H1 (cell line): ENCODE measurements at regions not wholly inside any gene's neighbourhood (a gene's known extent, or its start where the extent isn't known, plus 50 kb on each side); places are given as distances from the start of the nearest gene placed in this dataset.

Source experiments
- CTCF ChIA-PET: fragments of 300-600 bp; sonication (Branson Sonifier 250); formaldehyde crosslinking; loops from one replicate; lab custom pipeline; 2021; ENCODE audit not compliant: partially characterized antibody; lab: Charles Lee
- POLR2A ChIA-PET: fragments of 300-600 bp; sonication (Branson Sonifier 250); formaldehyde crosslinking; loops from one replicate; lab custom pipeline; 2021; ENCODE audit warnings: inconsistent platforms; ENCODE audit not compliant: partially characterized antibody; lab: Charles Lee
- DNase-seq, 2 experiments: peaks; one replicate each; pipeline versions ENCODE4 v3.0.0 to v3.0.0-alpha.2; 2010 to 2022; ENCODE audit warnings: low spot score in 2 of 2, low read depth in 1 of 2, mixed read lengths in 1 of 2
- FAIRE-seq: peaks from 2 replicates; lab custom pipeline; 2011; peaks lifted over from hg19 to GRCh38; lab: Jason Lieb, UNC
- H2AFZ ChIP-seq: 2 replicates; pipeline ENCODE4 v1.8.1; 2012; ENCODE audit warnings: low read length, inconsistent platforms
- H2AK5ac ChIP-seq: 2 replicates; pipeline ENCODE4 v1.6.1; 2013; ENCODE audit warnings: low read depth, low read length
- H2BK120ac ChIP-seq: replicated peaks from 2 replicates; pipeline ENCODE3; 2013; ENCODE audit warnings: low read depth, low read length, inconsistent platforms
- H2BK12ac ChIP-seq: 2 replicates; pipeline ENCODE4 v1.6.1; 2013; ENCODE audit warnings: low read depth, low read length
- H2BK15ac ChIP-seq: 2 replicates; pipeline ENCODE4 v1.6.1; 2013; ENCODE audit warnings: low read length
- H2BK20ac ChIP-seq: 2 replicates; pipeline ENCODE4 v1.6.1; 2013; ENCODE audit warnings: low read length
- H2BK5ac ChIP-seq: 2 replicates; pipeline ENCODE4 v1.6.1; 2013; ENCODE audit warnings: low read depth, low read length
- H3K14ac ChIP-seq: 2 replicates; pipeline ENCODE4 v1.6.1; 2013; ENCODE audit warnings: inconsistent platforms; ENCODE audit not compliant: insufficient read length
- H3K18ac ChIP-seq: 2 replicates; pipeline ENCODE4 v1.6.1; 2013; ENCODE audit warnings: low read length; ENCODE audit errors: extremely low read depth
- H3K23ac ChIP-seq: 2 replicates; pipeline ENCODE4 v1.6.1; 2013; ENCODE audit warnings: inconsistent platforms; ENCODE audit not compliant: insufficient read length
- H3K23me2 ChIP-seq: 2 replicates; pipeline ENCODE4 v1.6.1; 2013; ENCODE audit warnings: low read depth, low read length
- H3K27ac ChIP-seq: 2 replicates; pipeline ENCODE4 v1.6.1; 2011; ENCODE audit warnings: low read depth, low read length, inconsistent platforms
- H3K27me3 ChIP-seq, 4 experiments: replicated peaks in 1 of 4; 1 replicate in 1 of 4; 2 replicates in 3 of 4; pipeline versions ENCODE4 v1.6.1 to v1.8.1; 2011 to 2013; ENCODE audit warnings: low read length in 3 of 4, mild to moderate bottlenecking in 3 of 4, inconsistent platforms in 2 of 4, mixed read lengths in 2 of 4, moderate library complexity in 1 of 4; ENCODE audit not compliant: control insufficient read depth in 3 of 4, insufficient read depth in 3 of 4; ENCODE audit errors: extremely low read depth in 1 of 4
- H3K36me3 ChIP-seq, 4 experiments: 2 replicates each; pipeline versions ENCODE4 v1.6.1 to v1.8.1; 2011 to 2013; ENCODE audit warnings: mild to moderate bottlenecking in 4 of 4, low read length in 3 of 4, moderate library complexity in 2 of 4, control low read depth in 1 of 4, inconsistent platforms in 1 of 4; ENCODE audit not compliant: insufficient read depth in 4 of 4, control insufficient read depth in 2 of 4
- H3K4ac ChIP-seq: replicated peaks from 2 replicates; pipeline ENCODE3; 2013; ENCODE audit warnings: low read length, low read depth, mixed read lengths, inconsistent platforms; ENCODE audit not compliant: insufficient read length
- H3K4me1 ChIP-seq, 4 experiments: replicated peaks in 1 of 4; 1 replicate in 1 of 4; 2 replicates in 3 of 4; pipeline versions ENCODE4 v1.6.1 to v1.8.1; 2011 to 2013; ENCODE audit warnings: low read length in 3 of 4, inconsistent platforms in 2 of 4, mixed read lengths in 1 of 4; ENCODE audit not compliant: insufficient read depth in 4 of 4, control insufficient read depth in 3 of 4
- H3K4me2 ChIP-seq, 2 experiments: 2 replicates each; pipeline versions ENCODE4 v1.6.1 to v1.8.1; 2011 to 2013; ENCODE audit warnings: low read depth in 2 of 2, low read length in 2 of 2, control low read depth in 1 of 2, inconsistent platforms in 1 of 2, mild to moderate bottlenecking in 1 of 2; ENCODE audit not compliant: insufficient read depth in 1 of 2
- H3K4me3 ChIP-seq, 4 experiments: fragments of 200-600, 300-600 bp in 1 of 4; sonication (generic), shearing (Covaris generic), sonication (Bioruptor Twin) in 1 of 4; 2 replicates each; pipeline versions ENCODE4 v1.5.1 to v1.8.1; 2011 to 2016; ENCODE audit warnings: low read length in 4 of 4, low read depth in 3 of 4, control low read depth in 2 of 4, inconsistent platforms in 2 of 4, mild to moderate bottlenecking in 2 of 4, mixed read lengths in 1 of 4, moderate library complexity in 1 of 4; ENCODE audit not compliant: insufficient read depth in 2 of 4; ENCODE audit errors: extremely low read depth in 1 of 4
- H3K56ac ChIP-seq: replicated peaks from 2 replicates; pipeline ENCODE3; 2013; ENCODE audit warnings: low read depth, mild to moderate bottlenecking, mixed read lengths, low read length, inconsistent platforms; ENCODE audit not compliant: insufficient read length
- H3K79me1 ChIP-seq: 2 replicates; pipeline ENCODE4 v1.6.1; 2013; ENCODE audit warnings: low read depth, low read length, control low read depth
- H3K79me2 ChIP-seq, 2 experiments: 2 replicates each; pipeline versions ENCODE4 v1.6.1 to v1.8.1; 2012 to 2013; ENCODE audit warnings: low read length in 2 of 2, mild to moderate bottlenecking in 2 of 2, inconsistent platforms in 1 of 2; ENCODE audit not compliant: insufficient read depth in 2 of 2, control insufficient read depth in 1 of 2
- H3K9ac ChIP-seq, 4 experiments: replicated peaks in 1 of 4; 1 replicate in 1 of 4; 2 replicates in 3 of 4; pipeline versions ENCODE4 v1.6.1 to v1.8.1; 2011 to 2013; ENCODE audit warnings: low read depth in 3 of 4, low read length in 3 of 4, control low read depth in 2 of 4, mild to moderate bottlenecking in 2 of 4, moderate library complexity in 2 of 4, inconsistent platforms in 1 of 4; ENCODE audit errors: extremely low read depth in 1 of 4
- H3K9me3 ChIP-seq, 2 experiments: 2 replicates each; pipeline versions ENCODE4 v1.6.1 to v1.8.1; 2012 to 2013; ENCODE audit warnings: mild to moderate bottlenecking in 2 of 2, moderate library complexity in 2 of 2, control low read depth in 1 of 2, inconsistent platforms in 1 of 2, low read depth in 1 of 2, low read length in 1 of 2, mixed read lengths in 1 of 2; ENCODE audit not compliant: insufficient read depth in 2 of 2
- H4K20me1 ChIP-seq, 2 experiments: replicated peaks in 1 of 2; 2 replicates each; pipeline versions ENCODE3 to v1.8.1; 2011 to 2013; ENCODE audit warnings: inconsistent platforms in 2 of 2, low read length in 2 of 2, mild to moderate bottlenecking in 1 of 2; ENCODE audit not compliant: insufficient read depth in 2 of 2, control insufficient read depth in 1 of 2
- H4K5ac ChIP-seq: 2 replicates; pipeline ENCODE4 v1.6.1; 2013; ENCODE audit warnings: low read length, low read depth, mixed read lengths, inconsistent platforms; ENCODE audit not compliant: insufficient read length
- H4K8ac ChIP-seq: 2 replicates; pipeline ENCODE4 v1.8.0; 2013; ENCODE audit warnings: mild to moderate bottlenecking, moderate library complexity, low read length, inconsistent platforms; ENCODE audit not compliant: insufficient read depth; ENCODE audit errors: extremely low read depth
- H4K91ac ChIP-seq: replicated peaks from 2 replicates; pipeline ENCODE3; 2013; ENCODE audit warnings: low read length, mixed read lengths, inconsistent platforms; ENCODE audit not compliant: insufficient read length
- EGR1 ChIP-seq: IDR thresholded peaks from 2 replicates; pipeline ENCODE4 v1.6.1; 2011; ENCODE audit warnings: low read depth, low read length, borderline replicate concordance
- GTF2F1 ChIP-seq: IDR thresholded peaks from 2 replicates; pipeline ENCODE4 v1.6.1; 2012; ENCODE audit warnings: low read depth, low read length, improper control_type of control experiment, borderline replicate concordance
- POU5F1 ChIP-seq: IDR thresholded peaks from 2 replicates; pipeline ENCODE4 v1.6.1; 2011; ENCODE audit warnings: low read depth, mild to moderate bottlenecking, low read length, moderate library complexity
- RFX5 ChIP-seq: IDR thresholded peaks from 2 replicates; pipeline ENCODE4 v1.6.1; 2011; ENCODE audit warnings: low read depth, low read length, improper control_type of control experiment, borderline replicate concordance
- SP2 ChIP-seq: IDR thresholded peaks from 2 replicates; pipeline ENCODE4 v1.6.1; 2012; ENCODE audit warnings: mild to moderate bottlenecking, low read length, inconsistent platforms
- TAF1 ChIP-seq: IDR thresholded peaks from 2 replicates; pipeline ENCODE4 v1.6.1; 2011; ENCODE audit warnings: mild to moderate bottlenecking, low read depth, low read length
- TBP ChIP-seq: IDR thresholded peaks from 2 replicates; pipeline ENCODE4 v1.6.1; 2011; ENCODE audit warnings: low read depth, low read length, improper control_type of control experiment
- ZNF274 ChIP-seq: IDR thresholded peaks from 2 replicates; pipeline ENCODE4 v1.7.0; 2012; ENCODE audit warnings: low read length, borderline replicate concordance; ENCODE audit errors: extremely low read depth
- WGBS, 2 experiments: shearing (Covaris generic) in 1 of 2; methylation state at CpG; one replicate each; pipeline versions ENCODE4 v1.1.6 to v1.1.7; 2013 to 2015; ENCODE audit warnings: low lambda C conversion rate in 2 of 2, mixed read lengths in 2 of 2, inconsistent platforms in 1 of 2, low coverage in 1 of 2, missing lambda C conversion rate in 1 of 2; ENCODE audit not compliant: insufficient replicate concordance in 2 of 2, insufficient coverage in 1 of 2, insufficient read length in 1 of 2; ENCODE audit errors: extremely low coverage in 1 of 2, missing lambda C conversion rate in 1 of 2; 5-methylcytosine and 5-hydroxymethylcytosine counted together
- TF ChIP-seq, protein P1 (sequence below): IDR thresholded peaks from 2 replicates; pipeline ENCODE4 v1.6.1; 2011; ENCODE audit warnings: low read length, improper control_type of control experiment

- H3K27me3 ChIP-seq, result no peaks in the 10 kb centered on the region
- no peak overlapping the region for H3K27ac ChIP-seq
- WGBS, 2 experiments, result 90% methylated on average over 2 of the region's 2 CpGs; no CpG with 5 or more reads in 1 of the 2 experiments
- H3K9me3 ChIP-seq, result no peaks in the 10 kb centered on the region
- no peak overlapping the region for H4K91ac ChIP-seq
- no peak overlapping the region for H3K4ac ChIP-seq
- no peak overlapping the region for H4K8ac ChIP-seq
- H2AFZ ChIP-seq, result no peak overlapping the region
- H3K36me3 ChIP-seq, result no peaks in the 10 kb centered on the region
- H3K18ac ChIP-seq, result no peak overlapping the region
- H3K14ac ChIP-seq, result no peak overlapping the region
- no peak overlapping the region for H3K56ac ChIP-seq
- H3K23me2 ChIP-seq, result no peaks in the 10 kb centered on the region
- H2BK5ac ChIP-seq, result no peak overlapping the region
- H2BK12ac ChIP-seq, result no peak overlapping the region
- POLR2A ChIA-PET, result no interaction called here
- FAIRE-seq (no peak), DNase-seq (no peak)
- no peaks in the 10 kb centered on the region for H3K79me2 ChIP-seq
- no peak overlapping the region for H3K4me2 ChIP-seq
- H2BK15ac ChIP-seq, result no peak overlapping the region
- H2AK5ac ChIP-seq, result no peak overlapping the region
- H2BK120ac ChIP-seq, result no peak overlapping the region
- no peak overlapping the region for H2BK20ac ChIP-seq
- no peaks in the 10 kb centered on the region for H4K20me1 ChIP-seq
- CTCF ChIA-PET, result interaction anchor here (0.6 kb wide), 1 partner anchor 83 kb away, joined by 4 read pairs; no protein-coding TSS in a partner anchor
- no peaks in the 10 kb centered on the region for H3K4me1 ChIP-seq
- no peak overlapping the region for H3K4me3 ChIP-seq
- no peak overlapping the region for H3K23ac ChIP-seq
- no peak overlapping the region for H4K5ac ChIP-seq
- H3K79me1 ChIP-seq, result no peaks in the 10 kb centered on the region
- H3K9ac ChIP-seq, result no peak overlapping the region
- TF ChIP-seq TAF1, result no peak
- TF ChIP-seq EGR1, result no peak
- TF ChIP-seq RFX5, result no peak
- no peak for TF ChIP-seq ZNF274
- TF ChIP-seq GTF2F1, result no peak
- TF ChIP-seq, protein P1, sequence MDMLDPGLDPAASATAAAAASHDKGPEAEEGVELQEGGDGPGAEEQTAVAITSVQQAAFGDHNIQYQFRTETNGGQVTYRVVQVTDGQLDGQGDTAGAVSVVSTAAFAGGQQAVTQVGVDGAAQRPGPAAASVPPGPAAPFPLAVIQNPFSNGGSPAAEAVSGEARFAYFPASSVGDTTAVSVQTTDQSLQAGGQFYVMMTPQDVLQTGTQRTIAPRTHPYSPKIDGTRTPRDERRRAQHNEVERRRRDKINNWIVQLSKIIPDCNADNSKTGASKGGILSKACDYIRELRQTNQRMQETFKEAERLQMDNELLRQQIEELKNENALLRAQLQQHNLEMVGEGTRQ, result no peak
- TF ChIP-seq TBP, result no peak
- TF ChIP-seq SP2, result no peak
- TF ChIP-seq POU5F1, result no peak
These were observed 147.9 kb upstream of the RORA start for GRCh38 chr15:61376961-61377360.
